Fibroblast of villous mesenchyme (primary cell): ENCODE measurements at regions not wholly inside any gene's neighbourhood (a gene's known extent, or its start where the extent isn't known, plus 50 kb on each side); places are given as distances from the start of the nearest gene placed in this dataset.

Source experiments
- DNase-seq: peaks from one replicate; pipeline ENCODE4 v3.0.0-alpha.2; 2010; ENCODE audit warnings: low read depth
- H3K4me3 ChIP-seq: 2 replicates; pipeline ENCODE4 v1.5.1; 2011; ENCODE audit warnings: low read depth, mild to moderate bottlenecking, low read length
- TF ChIP-seq, protein P1 (sequence below): IDR thresholded peaks from 2 replicates; pipeline ENCODE4 v1.5.1; 2012; ENCODE audit warnings: low read depth, mild to moderate bottlenecking, low read length; ENCODE audit not compliant: insufficient read depth

DNA sequence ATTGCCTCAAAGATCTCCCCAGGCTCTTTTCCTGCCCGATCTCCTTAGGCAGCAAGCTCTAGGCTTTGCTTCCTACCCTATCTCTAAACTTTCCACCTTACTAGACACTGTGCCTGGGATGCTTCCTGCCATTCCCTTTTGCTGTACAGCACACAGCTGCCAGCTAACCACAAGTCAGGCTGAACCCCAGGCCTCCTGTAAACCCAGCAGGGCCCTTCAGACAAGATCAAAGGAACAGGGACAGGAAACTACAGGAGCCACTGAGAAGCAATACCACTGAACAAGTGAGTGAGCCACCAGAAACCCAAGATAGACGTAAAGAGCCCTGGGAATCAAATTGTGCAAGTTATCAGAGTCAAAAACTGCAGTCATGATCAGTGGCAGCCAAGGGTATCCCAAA is 180.7 kb downstream of the SUCLG1 start:
- no peak for DNase-seq
- TF ChIP-seq, protein P1, sequence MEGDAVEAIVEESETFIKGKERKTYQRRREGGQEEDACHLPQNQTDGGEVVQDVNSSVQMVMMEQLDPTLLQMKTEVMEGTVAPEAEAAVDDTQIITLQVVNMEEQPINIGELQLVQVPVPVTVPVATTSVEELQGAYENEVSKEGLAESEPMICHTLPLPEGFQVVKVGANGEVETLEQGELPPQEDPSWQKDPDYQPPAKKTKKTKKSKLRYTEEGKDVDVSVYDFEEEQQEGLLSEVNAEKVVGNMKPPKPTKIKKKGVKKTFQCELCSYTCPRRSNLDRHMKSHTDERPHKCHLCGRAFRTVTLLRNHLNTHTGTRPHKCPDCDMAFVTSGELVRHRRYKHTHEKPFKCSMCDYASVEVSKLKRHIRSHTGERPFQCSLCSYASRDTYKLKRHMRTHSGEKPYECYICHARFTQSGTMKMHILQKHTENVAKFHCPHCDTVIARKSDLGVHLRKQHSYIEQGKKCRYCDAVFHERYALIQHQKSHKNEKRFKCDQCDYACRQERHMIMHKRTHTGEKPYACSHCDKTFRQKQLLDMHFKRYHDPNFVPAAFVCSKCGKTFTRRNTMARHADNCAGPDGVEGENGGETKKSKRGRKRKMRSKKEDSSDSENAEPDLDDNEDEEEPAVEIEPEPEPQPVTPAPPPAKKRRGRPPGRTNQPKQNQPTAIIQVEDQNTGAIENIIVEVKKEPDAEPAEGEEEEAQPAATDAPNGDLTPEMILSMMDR, result no peak
- H3K4me3 ChIP-seq, result no peak overlapping the region

DNA sequence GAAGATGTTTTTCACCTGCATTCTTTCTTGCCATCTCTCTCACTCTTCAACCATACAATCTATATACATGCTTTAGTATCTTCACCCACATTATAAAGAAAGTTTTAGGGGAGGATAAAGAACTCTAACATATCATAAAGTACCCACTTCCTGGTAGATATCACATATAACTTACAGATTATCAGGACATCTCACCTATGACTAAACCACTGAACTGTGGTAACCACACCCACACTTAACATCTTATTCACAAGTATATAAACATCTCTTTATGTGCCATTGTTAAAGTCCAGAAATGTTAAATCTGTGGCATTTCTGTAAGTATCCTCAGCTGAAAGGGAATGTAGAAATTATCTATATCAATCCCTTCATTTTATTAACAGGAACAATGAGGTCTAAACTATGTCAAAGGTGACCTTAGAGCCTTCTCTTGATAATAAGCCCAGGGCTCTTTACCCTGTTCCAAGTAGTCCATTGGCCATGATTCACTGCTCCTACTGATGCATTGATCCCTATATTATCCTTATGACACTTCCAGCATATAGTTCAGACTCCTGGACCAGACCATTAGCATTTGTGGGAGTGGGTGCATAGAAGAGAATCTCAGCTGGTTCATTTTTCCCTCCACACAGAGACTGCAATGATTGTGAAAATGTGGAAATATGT is 182.4 kb downstream of the SUCLG1 start:
- no peak for DNase-seq
- TF ChIP-seq, protein P1, result no peak
- no peak overlapping the region for H3K4me3 ChIP-seq

DNA sequence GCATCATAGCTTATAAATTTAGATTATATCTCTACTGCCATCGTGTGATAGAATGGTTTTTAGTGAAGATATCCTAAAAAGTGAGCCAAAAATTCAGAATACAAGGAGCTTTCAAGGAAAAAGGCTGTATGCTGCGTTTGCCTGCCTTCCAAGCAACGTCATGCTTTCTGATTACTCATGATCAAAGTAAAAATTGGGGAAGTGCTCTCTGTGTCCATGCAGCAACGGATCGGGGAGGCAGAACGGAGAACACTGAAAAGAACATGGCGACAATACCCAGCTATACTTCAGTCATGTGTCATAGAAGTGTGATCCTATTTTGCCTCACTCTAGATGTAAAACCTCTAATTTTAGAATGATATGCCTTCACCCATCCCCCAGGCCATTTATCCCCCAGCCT is 185.7 kb downstream of the SUCLG1 start:
- DNase-seq, result no peak
- no peak overlapping the region for H3K4me3 ChIP-seq
- TF ChIP-seq, protein P1, result no peak

DNA sequence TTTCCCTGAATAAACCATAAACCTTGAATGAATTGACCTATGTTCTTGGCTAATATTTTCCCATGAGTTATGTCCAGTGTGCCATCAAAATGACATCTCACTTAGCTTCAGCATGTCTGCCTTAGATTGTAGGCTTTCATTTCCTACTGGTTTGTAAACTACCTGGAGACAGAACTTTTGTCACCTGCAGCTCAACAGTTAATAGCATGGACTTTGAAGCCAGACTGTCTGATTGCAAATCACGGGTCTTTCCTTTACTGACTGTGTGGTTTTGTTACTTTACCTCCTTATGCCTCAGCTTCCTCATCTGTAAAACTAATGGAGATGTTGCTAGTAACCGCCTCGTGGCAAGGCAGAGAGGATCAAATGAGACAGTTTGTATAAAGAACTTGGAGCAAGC is 187.1 kb downstream of the SUCLG1 start:
- H3K4me3 ChIP-seq, result no peak overlapping the region
- DNase-seq, result no peak
- TF ChIP-seq, protein P1, result no peak

DNA sequence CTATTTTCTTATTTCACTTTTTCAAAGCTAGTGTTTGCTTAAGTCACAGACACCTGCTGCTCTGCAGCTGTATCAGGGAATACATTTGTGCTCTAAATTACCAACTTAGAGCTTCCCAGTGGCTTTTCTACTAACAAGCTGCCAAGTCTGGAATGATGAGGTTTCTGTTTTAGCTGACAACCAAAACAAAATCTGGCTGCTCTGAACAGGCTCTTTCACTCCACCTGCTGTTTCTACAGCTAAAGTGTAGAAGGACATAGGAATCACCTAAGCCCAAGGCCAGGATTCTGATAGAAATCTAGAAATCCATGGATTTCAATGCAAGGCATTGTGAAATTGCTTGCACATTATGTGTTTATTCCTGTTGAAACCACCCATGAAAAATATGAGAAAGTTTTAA is 201.2 kb downstream of the SUCLG1 start:
- TF ChIP-seq, protein P1, result no peak
- no peak for DNase-seq
- no peak overlapping the region for H3K4me3 ChIP-seq

DNA sequence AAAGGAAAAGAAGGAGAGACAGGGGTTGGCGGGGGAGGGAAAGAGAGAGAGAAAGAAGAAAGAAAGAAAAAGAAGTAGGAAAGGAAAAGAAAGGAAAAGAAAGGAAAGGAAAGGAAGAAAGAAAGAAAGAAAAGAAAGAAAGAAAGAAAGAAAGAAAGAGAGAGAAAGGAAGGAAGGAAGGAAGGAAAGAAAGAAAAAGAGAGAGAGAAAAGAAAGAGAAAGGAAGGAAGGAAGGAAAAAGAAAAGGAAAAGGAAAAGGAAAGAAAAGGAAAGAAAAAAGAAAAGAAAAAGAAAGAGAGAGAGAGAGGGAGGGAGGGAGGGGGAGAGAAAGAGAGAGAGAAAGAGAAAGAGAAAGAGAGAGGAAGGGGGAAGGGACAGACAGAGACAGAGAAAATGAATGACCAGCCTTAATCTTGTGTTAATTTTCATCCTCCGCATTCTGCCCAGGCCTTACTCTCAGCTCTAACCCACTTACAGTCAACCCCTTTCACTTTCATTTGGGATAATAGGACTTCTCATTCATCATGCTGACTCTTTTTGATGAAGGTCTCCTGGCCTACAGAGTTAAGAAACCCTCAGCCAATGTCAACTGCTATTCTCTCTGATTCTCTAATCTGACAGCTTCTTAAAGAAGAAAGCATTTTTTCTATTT is 207.3 kb downstream of the SUCLG1 start:
- TF ChIP-seq, protein P1, result no peak
- no peak for DNase-seq
- H3K4me3 ChIP-seq, result no peak overlapping the region

DNA sequence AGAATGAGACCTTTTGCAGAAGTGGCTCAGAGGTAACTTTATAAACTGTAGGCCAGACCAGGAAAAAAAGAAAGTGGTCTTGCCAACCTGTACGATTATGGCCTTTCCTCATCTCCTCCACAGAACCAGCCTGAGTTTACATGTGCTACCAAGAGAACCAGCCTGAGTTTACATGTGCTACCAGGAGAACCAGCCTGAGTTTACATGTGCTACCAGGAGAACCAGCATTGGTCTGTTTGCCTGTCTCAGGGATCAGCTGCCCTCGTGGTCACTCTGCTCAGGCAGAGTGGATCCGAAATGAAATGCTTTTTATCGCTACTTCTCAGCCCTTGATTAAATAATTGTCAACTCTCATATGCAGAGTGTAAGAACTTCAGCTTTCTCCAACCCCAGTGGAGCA is 209.9 kb downstream of the SUCLG1 start:
- DNase-seq, result no peak
- TF ChIP-seq, protein P1, result no peak
- no peak overlapping the region for H3K4me3 ChIP-seq
